OCI-LY1 (cell line): ENCODE measurements at regions not wholly inside any gene's neighbourhood (a gene's known extent, or its start where the extent isn't known, plus 50 kb on each side); places are given as distances from the start of the nearest gene placed in this dataset.

Experiments
- H2AFZ ChIP-seq: fragments of 200-600 bp; sonication (generic), shearing (Covaris generic); 2 replicates; pipeline ENCODE4 v1.6.0; 2014; ENCODE audit warnings: antibody characterized with exemption, mild to moderate bottlenecking, low read length
- H3F3A ChIP-seq: fragments of 200-600 bp; sonication (generic), shearing (Covaris generic); 2 replicates; pipeline ENCODE4 v1.6.0; 2014; ENCODE audit warnings: mild to moderate bottlenecking, antibody characterized with exemption, low read length, moderate library complexity; ENCODE audit not compliant: insufficient read depth
- H3K27ac ChIP-seq: fragments of 200-600 bp; sonication (generic); 2 replicates; pipeline ENCODE4 v1.5.1; 2014; ENCODE audit warnings: low read length, mixed run types, mild to moderate bottlenecking, low read depth; ENCODE audit not compliant: poor library complexity, severe bottlenecking
- H3K27me3 ChIP-seq: fragments of 200-600 bp; sonication (generic); 2 replicates; pipeline ENCODE4 v1.6.0; 2014; ENCODE audit warnings: antibody characterized with exemption, mild to moderate bottlenecking, low read length, moderate library complexity; ENCODE audit not compliant: insufficient read depth
- H3K36me3 ChIP-seq: fragments of 200-600 bp; sonication (generic); 2 replicates; pipeline ENCODE4 v1.6.1; 2014; ENCODE audit warnings: mild to moderate bottlenecking, antibody characterized with exemption, low read length, moderate library complexity, mixed read lengths; ENCODE audit not compliant: insufficient read depth
- H3K4me1 ChIP-seq: fragments of 200-600 bp; sonication (generic); 2 replicates; pipeline ENCODE4 v1.5.1; 2014; ENCODE audit warnings: mild to moderate bottlenecking, low read length, moderate library complexity; ENCODE audit not compliant: insufficient read depth, severe bottlenecking
- H3K4me2 ChIP-seq: fragments of 200-600 bp; sonication (generic), shearing (Covaris generic); 2 replicates; pipeline ENCODE4 v1.6.1; 2014; ENCODE audit warnings: low read length
- H3K4me3 ChIP-seq: fragments of 200-600 bp; sonication (generic); 2 replicates; pipeline ENCODE4 v1.5.1; 2014; ENCODE audit warnings: low read length, low read depth, mild to moderate bottlenecking, mixed read lengths; ENCODE audit not compliant: poor library complexity, severe bottlenecking
- H3K79me2 ChIP-seq: fragments of 200-600 bp; shearing (Covaris generic); 2 replicates; pipeline ENCODE4 v1.6.1; 2016; ENCODE audit warnings: mixed run types, low read length, mixed read lengths; ENCODE audit not compliant: insufficient read depth
- H3K9ac ChIP-seq: fragments of 200-600 bp; sonication (generic), shearing (Covaris generic); 2 replicates; pipeline ENCODE4 v1.6.1; 2014; ENCODE audit warnings: mild to moderate bottlenecking, low read length, mixed read lengths
- H3K9me2 ChIP-seq: fragments of 200-600 bp; sonication (generic), shearing (Covaris generic); 2 replicates; pipeline ENCODE4 v1.6.1; 2014; ENCODE audit warnings: low read depth, mild to moderate bottlenecking, low read length, mixed read lengths
- H3K9me3 ChIP-seq: fragments of 200-600 bp; shearing (Covaris generic); 2 replicates; pipeline ENCODE4 v1.6.1; 2014; ENCODE audit warnings: low read length, mixed read lengths
- H4K20me1 ChIP-seq: fragments of 200-600 bp; sonication (generic), shearing (Covaris generic); 2 replicates; pipeline ENCODE4 v1.6.0; 2016; ENCODE audit warnings: mild to moderate bottlenecking, low read length; ENCODE audit not compliant: insufficient read depth
- EZH2 ChIP-seq: fragments of 200-600 bp; sonication (generic), shearing (Covaris generic); IDR thresholded peaks from 2 replicates; pipeline ENCODE4 v1.8.0; 2017; ENCODE audit warnings: borderline replicate concordance, mixed run types, mild to moderate bottlenecking, antibody characterized with exemption, low read length, moderate library complexity, mixed read lengths
- TF ChIP-seq, protein P1 (sequence below): fragments of 200-600 bp; sonication (generic), shearing (Covaris generic); IDR thresholded peaks from 2 replicates; pipeline ENCODE4 v1.5.1; 2017; ENCODE audit warnings: mild to moderate bottlenecking, antibody characterized with exemption, low read length, moderate library complexity, mixed read lengths

DNA sequence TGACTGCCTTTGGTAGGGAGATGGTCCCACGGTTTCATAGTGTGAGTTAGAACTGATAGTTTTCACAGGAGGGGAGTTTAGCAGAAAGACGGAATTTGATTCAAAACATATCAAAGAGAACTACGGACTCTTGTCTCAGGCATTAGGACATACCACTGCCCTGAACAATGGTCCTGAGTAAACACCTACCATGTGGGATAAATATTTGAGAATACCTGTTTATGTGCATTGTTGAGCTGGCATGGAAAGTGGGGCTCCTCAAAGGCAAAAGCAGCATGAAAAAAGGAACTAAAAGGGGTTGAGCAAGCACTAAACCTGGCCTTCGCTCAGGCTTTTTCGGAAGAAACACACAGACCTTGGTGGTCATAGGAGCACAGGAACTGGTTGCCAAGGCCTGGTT, 144.4 kb downstream of the ZNF621 start:
- no peak overlapping the region for H3K9ac ChIP-seq
- no peak overlapping the region for H3K27ac ChIP-seq
- TF ChIP-seq, protein P1, sequence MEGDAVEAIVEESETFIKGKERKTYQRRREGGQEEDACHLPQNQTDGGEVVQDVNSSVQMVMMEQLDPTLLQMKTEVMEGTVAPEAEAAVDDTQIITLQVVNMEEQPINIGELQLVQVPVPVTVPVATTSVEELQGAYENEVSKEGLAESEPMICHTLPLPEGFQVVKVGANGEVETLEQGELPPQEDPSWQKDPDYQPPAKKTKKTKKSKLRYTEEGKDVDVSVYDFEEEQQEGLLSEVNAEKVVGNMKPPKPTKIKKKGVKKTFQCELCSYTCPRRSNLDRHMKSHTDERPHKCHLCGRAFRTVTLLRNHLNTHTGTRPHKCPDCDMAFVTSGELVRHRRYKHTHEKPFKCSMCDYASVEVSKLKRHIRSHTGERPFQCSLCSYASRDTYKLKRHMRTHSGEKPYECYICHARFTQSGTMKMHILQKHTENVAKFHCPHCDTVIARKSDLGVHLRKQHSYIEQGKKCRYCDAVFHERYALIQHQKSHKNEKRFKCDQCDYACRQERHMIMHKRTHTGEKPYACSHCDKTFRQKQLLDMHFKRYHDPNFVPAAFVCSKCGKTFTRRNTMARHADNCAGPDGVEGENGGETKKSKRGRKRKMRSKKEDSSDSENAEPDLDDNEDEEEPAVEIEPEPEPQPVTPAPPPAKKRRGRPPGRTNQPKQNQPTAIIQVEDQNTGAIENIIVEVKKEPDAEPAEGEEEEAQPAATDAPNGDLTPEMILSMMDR = no peak
- no peak for TF ChIP-seq EZH2
- H4K20me1 ChIP-seq = no peaks in the 10 kb centered on the region
- H3K4me3 ChIP-seq = no peak overlapping the region
- H3K4me1 ChIP-seq = no peaks in the 10 kb centered on the region
- no peaks in the 10 kb centered on the region for H3K9me3 ChIP-seq
- H3K27me3 ChIP-seq = peaks cover 3% of the 10 kb centered on the region; the same call in 1 of the 2 replicates
- no peaks in the 10 kb centered on the region for H3K36me3 ChIP-seq
- H3K9me2 ChIP-seq = no peaks in the 10 kb centered on the region
- no peaks in the 10 kb centered on the region for H3K79me2 ChIP-seq
- no peak overlapping the region for H3K4me2 ChIP-seq
- H2AFZ ChIP-seq = no peak overlapping the region
- H3F3A ChIP-seq = no peaks in the 10 kb centered on the region

DNA sequence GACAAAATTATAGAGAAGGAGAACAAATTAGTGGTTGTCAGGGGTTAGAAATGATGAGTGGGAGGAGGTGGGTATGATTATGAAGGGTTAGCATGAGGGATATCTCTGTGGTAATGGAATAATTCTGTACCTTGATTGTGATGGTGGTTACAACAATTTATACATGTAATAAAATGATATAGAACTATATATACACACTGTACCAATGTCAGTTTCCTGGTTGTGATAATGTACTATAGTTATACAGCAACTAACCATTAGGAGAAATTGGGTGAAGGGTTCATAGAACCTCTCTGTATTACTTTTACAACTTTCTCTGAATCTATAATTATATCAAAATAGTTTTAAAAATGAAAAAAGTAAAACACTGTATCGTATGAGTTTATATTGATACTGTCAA, 148.1 kb downstream of the ZNF621 start:
- Histone ChIP-seq H3F3A (no peaks in the 10 kb centered on the region), H3K79me2 (no peaks in the 10 kb centered on the region), H3K4me3 (no peak overlapping the region), H3K27me3 (no peaks in the 10 kb centered on the region), H3K4me2 (no peak overlapping the region), H3K9me3 (no peaks in the 10 kb centered on the region), H3K27ac (no peak overlapping the region), H2AFZ (no peak overlapping the region), H4K20me1 (no peaks in the 10 kb centered on the region), H3K4me1 (no peaks in the 10 kb centered on the region), H3K36me3 (no peaks in the 10 kb centered on the region), H3K9me2 (no peaks in the 10 kb centered on the region), H3K9ac (no peak overlapping the region)
- TF ChIP-seq EZH2 = no peak
- TF ChIP-seq, protein P1 = no peak

DNA sequence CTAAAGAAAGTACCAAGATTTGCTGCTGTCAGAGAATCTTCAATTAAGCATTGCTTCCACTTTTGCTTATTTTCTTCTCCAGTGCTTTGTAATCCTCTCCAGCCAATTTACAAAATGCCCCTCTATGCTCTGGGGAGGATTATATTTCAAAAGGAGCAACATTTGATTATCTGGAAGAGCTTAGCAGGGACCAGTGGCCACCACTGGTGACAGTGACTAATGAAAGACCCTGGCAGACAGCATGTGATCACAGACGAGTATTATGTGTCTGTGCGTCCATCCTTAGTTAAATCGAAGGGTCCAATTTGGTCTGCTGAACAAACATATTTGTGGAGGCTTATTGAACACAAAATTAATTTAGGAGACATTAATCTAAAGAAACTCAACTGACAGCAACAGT, 152.6 kb downstream of the ZNF621 start:
- no peak overlapping the region for H3K27ac ChIP-seq
- H3K27me3 ChIP-seq = no peaks in the 10 kb centered on the region
- H3K9ac ChIP-seq = no peak overlapping the region
- TF ChIP-seq, protein P1 = no peak
- no peak for TF ChIP-seq EZH2
- H3F3A ChIP-seq = no peaks in the 10 kb centered on the region
- H3K9me3 ChIP-seq = no peaks in the 10 kb centered on the region
- no peaks in the 10 kb centered on the region for H4K20me1 ChIP-seq
- no peak overlapping the region for H3K4me3 ChIP-seq
- H2AFZ ChIP-seq = no peak overlapping the region
- no peaks in the 10 kb centered on the region for H3K79me2 ChIP-seq
- H3K36me3 ChIP-seq = no peaks in the 10 kb centered on the region
- no peak overlapping the region for H3K4me2 ChIP-seq
- no peaks in the 10 kb centered on the region for H3K9me2 ChIP-seq
- H3K4me1 ChIP-seq = no peaks in the 10 kb centered on the region
